ENCODE measurements at regions not wholly inside any gene's neighbourhood (a gene's known extent, or its start where the extent isn't known, plus 50 kb on each side); places are given as distances from the start of the nearest gene placed in this dataset.

- Mint-ChIP-seq H3K4me1 (no peaks in the 10 kb centered on the region), H3K4me3 (no peak overlapping the region), H3K9me3 (ENCODE audit: insufficient read depth) (peaks cover 7% of the 10 kb centered on the region), H3K27ac (no peak overlapping the region), H3K27me3 (peaks cover 10% of the 10 kb centered on the region)
- CTCF ChIA-PET, result no interaction called here
- TF ChIP-seq CTCF (IDR thresholded peaks at IDR 0.05), result no peak
- H3K79me2 ChIP-seq (ENCODE audit: control insufficient read depth, insufficient read depth, low read length), result no peaks in the 10 kb centered on the region
- no peak overlapping the region for H3K27ac ChIP-seq (ENCODE audit: low read length in 2 of 2)
- H2AFZ ChIP-seq (ENCODE audit: insufficient read depth, low read depth, low read length, poor library complexity, severe bottlenecking), result no peak overlapping the region
- 100% methylated on average over 2 of the region's 4 CpGs for WGBS (ENCODE audit: insufficient coverage)
- POLR2A ChIA-PET, result no interaction called here
- H3K4me3 ChIP-seq (ENCODE audit: control extremely low read depth in 1 of 5, extremely low read depth in 1 of 5, insufficient read depth in 1 of 5, low read depth in 2 of 5, low read length in 4 of 5), result no peak overlapping the region
- no peak overlapping the region for H3K4me2 ChIP-seq (replicated peaks; ENCODE audit: low read depth, low read length, poor library complexity, severe bottlenecking)
- H3K36me3 ChIP-seq (replicated peaks in 1 of 2; ENCODE audit: control extremely low read depth in 1 of 2, control insufficient read depth in 1 of 2, extremely low read depth in 1 of 2, insufficient read depth in 2 of 2, low read length in 1 of 2), result no peaks in the 10 kb centered on the region
- DNase-seq (no peak), ATAC-seq (ENCODE audit: low read depth) (no peak)
- H4K20me1 ChIP-seq (ENCODE audit: control insufficient read depth, insufficient read depth, low read length, poor library complexity, severe bottlenecking), result no peaks in the 10 kb centered on the region
- H3K9ac ChIP-seq (ENCODE audit: low read length), result no peak overlapping the region
- H3K9me3 ChIP-seq (ENCODE audit: control extremely low read depth in 1 of 3, control insufficient read depth in 2 of 3, insufficient read depth in 1 of 3, low read length in 2 of 3), result peaks cover 0 to 14% (median 0%) of the 10 kb centered on the region in 3 donors
- H3K27me3 ChIP-seq (replicated peaks in 1 of 4; ENCODE audit: control extremely low read depth in 1 of 4, control insufficient read depth in 3 of 4, insufficient read depth in 4 of 4, low read length in 3 of 4), result no peaks in the 10 kb centered on the region
- H3K4me1 ChIP-seq (ENCODE audit: control insufficient read depth in 2 of 2, insufficient read depth in 2 of 2, low read length in 2 of 2), result no peaks in the 10 kb centered on the region
- intact Hi-C loops (cut with micrococcal nuclease), result no loop called here
Measured at GRCh38 chr13:112003396-112003795, 63.6 kb upstream of the SOX1 start.

- Histone ChIP-seq H3K9ac (ENCODE audit: low read length) (no peak overlapping the region), H3K4me2 (replicated peaks; ENCODE audit: low read depth, low read length, poor library complexity, severe bottlenecking) (no peak overlapping the region), H3K27me3 (replicated peaks in 1 of 4; ENCODE audit: control extremely low read depth in 1 of 4, control insufficient read depth in 3 of 4, insufficient read depth in 4 of 4, low read length in 3 of 4) (no peaks in the 10 kb centered on the region), H3K9me3 (ENCODE audit: control extremely low read depth in 1 of 3, control insufficient read depth in 2 of 3, insufficient read depth in 1 of 3, low read length in 2 of 3) (peaks cover 0 to 14% (median 0%) of the 10 kb centered on the region in 3 donors), H3K4me1 (ENCODE audit: control insufficient read depth in 2 of 2, insufficient read depth in 2 of 2, low read length in 2 of 2) (no peaks in the 10 kb centered on the region), H3K79me2 (ENCODE audit: control insufficient read depth, insufficient read depth, low read length) (no peaks in the 10 kb centered on the region), H3K4me3 (ENCODE audit: control extremely low read depth in 1 of 5, extremely low read depth in 1 of 5, insufficient read depth in 1 of 5, low read depth in 2 of 5, low read length in 4 of 5) (no peak overlapping the region), H3K36me3 (replicated peaks in 1 of 2; ENCODE audit: control extremely low read depth in 1 of 2, control insufficient read depth in 1 of 2, extremely low read depth in 1 of 2, insufficient read depth in 2 of 2, low read length in 1 of 2) (no peaks in the 10 kb centered on the region), H3K27ac (ENCODE audit: low read length in 2 of 2) (no peak overlapping the region), H4K20me1 (ENCODE audit: control insufficient read depth, insufficient read depth, low read length, poor library complexity, severe bottlenecking) (no peaks in the 10 kb centered on the region), H2AFZ (ENCODE audit: insufficient read depth, low read depth, low read length, poor library complexity, severe bottlenecking) (no peak overlapping the region)
- POLR2A ChIA-PET, result no interaction called here
- Mint-ChIP-seq H3K9me3 (ENCODE audit: insufficient read depth) (peaks cover 7% of the 10 kb centered on the region), H3K4me1 (no peaks in the 10 kb centered on the region), H3K27me3 (peaks cover 10% of the 10 kb centered on the region), H3K4me3 (no peak overlapping the region), H3K27ac (no peak overlapping the region)
- DNase-seq (no peak), ATAC-seq (ENCODE audit: low read depth) (no peak)
- intact Hi-C loops (cut with micrococcal nuclease), result no loop called here
- 74% methylated on average over 2 of the region's 3 CpGs for WGBS (ENCODE audit: insufficient coverage)
- TF ChIP-seq CTCF (IDR thresholded peaks at IDR 0.05) (no peak), EZH2 (IDR thresholded peaks at IDR 0.05; ENCODE audit: borderline replicate concordance, insufficient read depth, low read depth, low read length, poor library complexity, severe bottlenecking) (no peak)
- CTCF ChIA-PET, result no interaction called here
Measured at GRCh38 chr13:112003941-112004340, 63.0 kb upstream of the SOX1 start.

All from B cell (primary cell).